Pancreas (tissue), 10 donors: ENCODE measurements at regions not wholly inside any gene's neighbourhood (a gene's known extent, or its start where the extent isn't known, plus 50 kb on each side); places are given as distances from the start of the nearest gene placed in this dataset.

ENCODE experiments used
- ATAC-seq, 4 donors: fragments of 200-7000 bp; cut with Tn5 transposase; one replicate each; pipeline versions ENCODE4 v1.8.0 to v1.9.1; 2020; ENCODE audit warnings: mild to moderate bottlenecking in 4 of 4, moderate library complexity in 4 of 4
- DNase-seq, 6 donors: peaks; one replicate each; pipeline ENCODE4 v3.0.0-alpha.2; 2020
- FAIRE-seq: peaks from 2 replicates; lab custom pipeline; 2012; peaks lifted over from hg19 to GRCh38; lab: Jason Lieb, UNC
- H3K27ac ChIP-seq, 4 donors: fragments of 200-600 bp; sonication (generic); 1 replicate in 3 of 4; 2 replicates in 1 of 4; pipeline versions ENCODE4 v1.5.0 to v1.8.0; 2020
- H3K27me3 ChIP-seq, 4 donors: fragments of 200-600 bp; one replicate each; pipeline ENCODE4 v1.8.0; 2021
- H3K36me3 ChIP-seq, 3 donors: fragments of 200-600 bp; sonication (generic) in 1 of 3; one replicate each; pipeline versions ENCODE4 v1.5.0 to v1.8.0; 2020 to 2021
- H3K4me1 ChIP-seq, 3 donors: fragments of 200-600 bp; one replicate each; pipeline ENCODE4 v1.8.0; 2021
- H3K4me3 ChIP-seq, 4 donors: fragments of 200-600 bp; sonication (generic) in 2 of 4; one replicate each; pipeline versions ENCODE4 v1.5.0 to v1.8.0; 2020 to 2021
- H3K9me3 ChIP-seq, 4 donors: fragments of 200-600 bp; one replicate each; pipeline ENCODE4 v1.8.0; 2021
- WGBS, 2 donors: extraction: QIAGEN DNeasy Blood & Tissue Kit; methylation state at CpG; one replicate each; pipeline ENCODE4 v1.1.7; 2013; 5-methylcytosine and 5-hydroxymethylcytosine counted together
- intact Hi-C, 3 donors: fragments of 100-400 bp; cut with DNase I; formaldehyde crosslinking; loops; one replicate each; pipeline versions ENCODE4 v1.11.1 to v1.14.2; 2022
- TF ChIP-seq, protein P1 (sequence below), 4 donors: fragments of 200-600 bp; sonication (generic) in 3 of 4; IDR thresholded peaks; one replicate each; pipeline versions ENCODE4 v1.5.0 to v1.8.0; 2021; ENCODE audit warnings: antibody characterized with exemption in 4 of 4
- donor health status: healthy with polysubstance abuse.
- donor health status: DM: no; HTN: no; CAD: no; lungs with moderate emphysema.
- donor health status: DM: no; HTN: no; CAD: no.
- donor health status: control.
- donor health status: control.
- donor health status: Bipolar disorder and iron deficiency.
- donor health status: DM: yes; HTN: yes; CAD: no.
- donor health status: DM: no; HTN: no; CAD: no.
- donor health status: DM: no; HTN: no; CAD: no.
- donor health status: DM: yes; HTN: yes; CAD: no.

- no peaks in the 10 kb centered on the region for H3K36me3 ChIP-seq
- no peak for DNase-seq
- no peaks in the 10 kb centered on the region for H3K4me1 ChIP-seq
- no peak overlapping the region for H3K4me3 ChIP-seq
- H3K27ac ChIP-seq: no peak overlapping the region
- intact Hi-C loops: no loop called here
- no peaks in the 10 kb centered on the region for H3K27me3 ChIP-seq
- TF ChIP-seq, protein P1, sequence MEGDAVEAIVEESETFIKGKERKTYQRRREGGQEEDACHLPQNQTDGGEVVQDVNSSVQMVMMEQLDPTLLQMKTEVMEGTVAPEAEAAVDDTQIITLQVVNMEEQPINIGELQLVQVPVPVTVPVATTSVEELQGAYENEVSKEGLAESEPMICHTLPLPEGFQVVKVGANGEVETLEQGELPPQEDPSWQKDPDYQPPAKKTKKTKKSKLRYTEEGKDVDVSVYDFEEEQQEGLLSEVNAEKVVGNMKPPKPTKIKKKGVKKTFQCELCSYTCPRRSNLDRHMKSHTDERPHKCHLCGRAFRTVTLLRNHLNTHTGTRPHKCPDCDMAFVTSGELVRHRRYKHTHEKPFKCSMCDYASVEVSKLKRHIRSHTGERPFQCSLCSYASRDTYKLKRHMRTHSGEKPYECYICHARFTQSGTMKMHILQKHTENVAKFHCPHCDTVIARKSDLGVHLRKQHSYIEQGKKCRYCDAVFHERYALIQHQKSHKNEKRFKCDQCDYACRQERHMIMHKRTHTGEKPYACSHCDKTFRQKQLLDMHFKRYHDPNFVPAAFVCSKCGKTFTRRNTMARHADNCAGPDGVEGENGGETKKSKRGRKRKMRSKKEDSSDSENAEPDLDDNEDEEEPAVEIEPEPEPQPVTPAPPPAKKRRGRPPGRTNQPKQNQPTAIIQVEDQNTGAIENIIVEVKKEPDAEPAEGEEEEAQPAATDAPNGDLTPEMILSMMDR (IDR thresholded peaks at IDR 0.05): no peak
- no peak for ATAC-seq
- FAIRE-seq: no peak
- 84 to 91% methylated on average over 45 of the region's 45 CpGs for WGBS, 2 donors
- H3K9me3 ChIP-seq: no peaks in the 10 kb centered on the region
Measured at GRCh38 chr16:86917471-86918365, 339.4 kb downstream of the FOXL1 start.

DNA sequence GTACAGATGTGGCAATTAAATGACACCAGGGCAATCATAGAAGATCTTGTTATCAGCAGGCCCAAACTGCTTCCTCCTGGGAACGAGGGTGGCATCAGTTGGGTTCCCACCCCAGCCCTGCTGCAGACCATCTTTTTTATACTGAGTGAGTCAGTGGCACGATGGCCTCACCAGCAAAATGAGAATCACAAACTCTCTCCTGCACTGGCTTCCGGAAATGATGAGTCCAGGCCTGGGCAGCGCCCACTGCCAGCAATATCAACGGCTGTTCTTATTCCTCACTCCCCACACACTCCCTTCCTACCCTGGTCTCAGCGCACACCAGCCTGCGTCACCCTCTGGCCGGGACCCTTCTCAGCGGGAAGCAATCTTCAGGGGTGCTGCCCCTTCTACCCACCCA, 340.3 kb downstream of the FOXL1 start:
- intact Hi-C loops: no loop called here
- Histone ChIP-seq H3K9me3 (no peaks in the 10 kb centered on the region), H3K27ac (no peak overlapping the region), H3K4me3 (no peak overlapping the region), H3K36me3 (no peaks in the 10 kb centered on the region), H3K27me3 (no peaks in the 10 kb centered on the region), H3K4me1 (no peaks in the 10 kb centered on the region)
- TF ChIP-seq, protein P1 (IDR thresholded peaks at IDR 0.05): no peak
- 72 to 79% methylated on average over 9 of the region's 9 CpGs for WGBS, 2 donors
- ATAC-seq: no peak
- no peak for FAIRE-seq
- no peak for DNase-seq

DNA sequence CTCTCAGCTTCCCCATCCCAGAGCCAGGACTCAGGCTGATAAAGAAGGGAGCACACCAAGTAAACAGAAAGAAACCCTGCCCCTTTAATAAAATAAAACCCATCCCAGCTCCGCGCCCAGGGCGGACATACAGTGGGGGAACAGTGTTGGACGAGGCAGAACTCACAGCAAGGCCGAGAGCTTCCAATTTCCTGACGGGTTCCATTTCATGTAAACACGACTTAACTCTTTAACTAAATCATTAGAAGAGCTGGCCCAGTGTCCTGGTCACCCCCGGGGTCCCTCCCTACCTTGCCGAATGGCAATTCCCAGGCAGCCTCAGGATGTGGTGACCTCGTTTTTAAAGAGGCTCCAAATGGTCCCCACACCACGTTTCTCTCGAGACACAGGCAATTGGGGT, 340.7 kb downstream of the FOXL1 start:
- no peaks in the 10 kb centered on the region for H3K9me3 ChIP-seq
- DNase-seq (no peak), FAIRE-seq (no peak), ATAC-seq (no peak)
- H3K27me3 ChIP-seq: no peaks in the 10 kb centered on the region
- H3K4me1 ChIP-seq: no peaks in the 10 kb centered on the region
- H3K36me3 ChIP-seq: no peaks in the 10 kb centered on the region
- TF ChIP-seq, protein P1 (IDR thresholded peaks at IDR 0.05): no peak
- no peak overlapping the region for H3K4me3 ChIP-seq
- intact Hi-C loops: no loop called here
- WGBS, 2 donors: 53 to 63% methylated on average over 12 of the region's 12 CpGs
- no peak overlapping the region for H3K27ac ChIP-seq

DNA sequence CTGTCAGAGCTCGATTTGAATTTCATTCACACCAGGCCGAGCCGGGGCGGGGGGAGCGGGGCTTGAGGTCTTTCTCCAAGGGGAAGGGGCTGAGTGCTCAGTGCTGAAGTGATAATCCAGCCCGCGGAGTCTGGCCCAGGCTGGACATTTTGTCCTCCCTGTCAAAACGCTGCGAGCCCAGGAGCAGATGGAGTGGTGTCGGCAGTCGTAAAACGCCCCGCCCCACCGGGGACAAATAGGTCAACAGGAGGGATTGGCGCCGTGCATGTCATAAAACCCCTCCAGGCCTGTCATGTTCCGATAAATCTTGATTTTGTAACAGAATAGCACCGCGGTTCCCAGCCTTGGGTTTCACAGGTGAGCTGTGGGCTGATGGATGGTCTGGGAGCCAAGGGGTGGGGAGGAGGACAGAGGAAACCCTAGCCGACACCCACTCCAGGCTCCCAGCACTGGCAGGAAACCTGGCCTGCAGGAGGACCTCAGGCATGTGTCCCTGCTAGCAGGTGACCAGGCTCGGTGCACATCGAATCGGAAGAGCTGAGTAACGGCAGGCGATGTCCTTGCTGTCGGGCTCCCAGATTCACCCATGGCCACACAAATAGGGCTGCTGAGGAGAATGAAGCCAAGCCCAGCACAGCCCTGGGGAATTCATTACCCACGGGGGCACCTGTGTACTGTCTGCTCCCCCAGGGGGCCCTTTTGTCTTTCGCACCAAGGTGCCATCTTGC, 341.4 kb downstream of the FOXL1 start:
- 70 to 75% methylated on average over 28 of the region's 28 CpGs for WGBS, 2 donors
- ATAC-seq: no peak
- intact Hi-C loops: no loop called here

More for the DNA sequence above, 341.4 kb downstream of the FOXL1 start:
- H3K27ac ChIP-seq: no peak overlapping the region
- no peak overlapping the region for H3K4me3 ChIP-seq
- H3K9me3 ChIP-seq: no peaks in the 10 kb centered on the region
- TF ChIP-seq, protein P1 (IDR thresholded peaks at IDR 0.05): no peak
- no peaks in the 10 kb centered on the region for H3K36me3 ChIP-seq
- H3K27me3 ChIP-seq: no peaks in the 10 kb centered on the region
- FAIRE-seq: no peak
- no peak for DNase-seq
- no peaks in the 10 kb centered on the region for H3K4me1 ChIP-seq
